Muscle of arm (tissue), 1 donor: ENCODE measurements at regions not wholly inside any gene's neighbourhood (a gene's known extent, or its start where the extent isn't known, plus 50 kb on each side); places are given as distances from the start of the nearest gene placed in this dataset.
"Not testable (repeated sequence)": the region's sequence is repeated elsewhere in the genome, so short reads cannot be mapped to it uniquely, and the experiment has no call there.

Source experiments
- DNase-seq: peaks from one replicate; pipeline ENCODE4 v3.0.0-alpha.2; 2013

DNA sequence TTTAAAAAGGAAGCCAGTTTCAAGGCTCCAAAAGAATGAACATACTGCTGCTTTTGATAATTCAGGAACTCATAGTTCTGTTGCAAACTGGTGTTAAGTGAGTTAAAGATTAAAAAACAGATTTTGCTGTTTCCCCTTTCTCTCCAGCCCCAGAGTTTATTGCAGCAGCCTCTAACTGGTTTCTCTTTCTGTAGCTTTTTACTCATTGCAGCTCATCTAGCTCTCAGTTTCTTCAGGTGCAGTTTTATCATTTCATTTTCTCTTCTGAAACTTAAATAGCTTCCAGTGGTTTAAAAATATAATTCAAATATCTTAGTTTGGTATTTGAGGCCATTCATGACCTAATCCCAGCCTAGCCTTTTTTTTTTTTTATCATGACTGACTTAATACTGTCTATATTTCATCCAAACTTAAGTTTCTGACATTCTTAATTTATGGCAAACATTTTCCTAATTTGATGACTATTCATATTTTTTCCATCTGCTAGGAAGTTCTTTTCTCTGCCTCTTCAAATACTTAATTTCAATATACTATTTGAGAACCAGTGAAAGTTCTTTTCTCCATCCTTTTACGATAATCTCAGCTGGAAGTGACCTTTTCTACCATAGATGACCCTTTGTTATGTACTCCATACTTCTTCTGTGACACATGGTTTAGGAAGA, 252.7 kb upstream of the GRIA1 start:
- no peak for DNase-seq

DNA sequence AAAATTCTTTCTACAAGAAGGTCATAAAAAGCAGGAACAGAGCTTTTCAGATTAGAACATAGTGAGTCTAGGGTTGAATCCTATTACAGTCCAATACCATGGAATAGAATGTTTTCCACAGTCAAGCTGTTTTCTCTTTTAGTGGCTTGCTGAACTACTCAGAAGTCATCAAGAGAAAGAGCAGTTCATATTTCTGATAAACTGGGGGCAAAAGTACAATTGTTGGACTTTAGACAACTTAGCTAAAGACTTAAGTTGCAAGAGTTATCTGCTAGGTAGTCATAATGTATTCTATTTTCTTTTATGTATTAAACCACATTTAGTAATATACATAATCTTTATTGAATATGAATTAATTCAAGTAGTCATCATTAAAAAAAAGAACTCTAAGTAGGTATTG, 233.1 kb upstream of the GRIA1 start:
- no peak for DNase-seq

DNA sequence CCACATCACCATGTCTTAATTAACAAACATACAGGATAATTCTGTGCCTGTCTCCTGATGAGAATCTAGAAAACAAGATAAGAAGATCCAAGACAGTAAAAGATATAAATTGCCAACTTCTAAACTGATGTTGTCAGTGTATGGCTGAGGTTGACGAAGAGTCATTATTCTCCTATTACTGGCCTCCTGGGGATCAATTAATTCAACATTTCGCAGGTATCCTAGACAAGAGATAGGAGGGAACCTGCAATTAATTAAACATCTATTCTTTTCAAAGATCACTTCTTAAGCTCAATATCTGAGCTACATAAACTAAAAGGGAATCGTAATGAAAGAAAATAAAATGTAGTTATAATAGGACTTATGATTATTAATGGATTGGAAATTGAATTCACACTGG, 232.0 kb upstream of the GRIA1 start:
- DNase-seq, result no peak

DNA sequence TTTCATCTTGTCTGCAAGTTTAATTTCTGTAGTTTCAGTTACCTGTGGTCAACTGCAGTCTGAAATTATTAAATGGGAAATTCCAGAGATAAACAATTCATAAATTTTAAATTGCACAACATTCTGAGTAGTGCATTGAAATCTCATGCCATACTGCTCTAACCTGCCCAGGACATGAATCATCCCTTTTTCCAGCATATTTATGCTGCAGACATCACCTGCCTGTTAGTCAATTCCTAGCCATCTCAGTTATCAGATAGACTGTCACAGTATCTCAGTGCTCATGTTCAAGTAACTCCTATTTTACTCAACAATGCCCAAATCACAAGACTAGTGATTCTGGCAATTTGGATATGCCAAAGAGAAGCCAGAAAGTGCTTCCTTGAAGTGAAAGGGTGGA, 223.0 kb upstream of the GRIA1 start:
- no peak for DNase-seq

DNA sequence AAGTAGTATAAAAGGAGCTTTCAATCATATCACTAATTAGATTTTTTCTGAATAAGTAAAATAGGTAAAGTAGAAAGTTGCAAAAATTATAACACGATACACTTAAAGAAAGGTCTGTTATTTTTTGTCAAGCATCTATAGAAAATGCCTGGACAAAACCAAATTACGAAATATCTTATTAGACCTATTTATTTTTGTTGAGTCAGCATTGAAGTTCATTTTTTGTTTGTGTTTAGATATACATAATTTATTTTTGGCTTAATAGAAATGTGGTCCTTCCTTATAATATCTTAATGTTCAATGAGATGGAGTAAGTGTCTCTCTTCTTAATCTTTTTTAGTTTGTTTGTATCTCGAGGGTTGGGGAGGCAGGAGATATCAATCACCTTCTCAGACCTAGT, 214.8 kb upstream of the GRIA1 start:
- DNase-seq, result no peak

DNA sequence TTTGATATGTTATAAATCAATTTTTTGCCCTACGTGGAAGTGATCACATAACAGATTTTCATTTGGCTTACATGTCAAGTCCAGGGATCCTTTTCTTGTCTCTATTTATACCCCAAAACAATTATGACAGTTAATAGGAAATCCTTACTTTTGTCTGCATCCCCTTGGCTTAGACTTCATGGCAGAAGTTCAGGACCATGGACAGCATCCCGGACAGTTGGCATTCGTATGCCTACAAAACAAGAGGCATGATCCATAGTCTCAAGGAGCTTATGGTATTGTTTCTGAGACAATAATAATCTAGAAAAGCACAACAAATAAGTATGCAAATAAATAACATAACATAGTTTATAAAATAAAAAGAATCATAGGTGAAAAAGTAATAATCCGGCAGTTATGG, 214.3 kb upstream of the GRIA1 start:
- peak; percentile 33 for DNase-seq

DNA sequence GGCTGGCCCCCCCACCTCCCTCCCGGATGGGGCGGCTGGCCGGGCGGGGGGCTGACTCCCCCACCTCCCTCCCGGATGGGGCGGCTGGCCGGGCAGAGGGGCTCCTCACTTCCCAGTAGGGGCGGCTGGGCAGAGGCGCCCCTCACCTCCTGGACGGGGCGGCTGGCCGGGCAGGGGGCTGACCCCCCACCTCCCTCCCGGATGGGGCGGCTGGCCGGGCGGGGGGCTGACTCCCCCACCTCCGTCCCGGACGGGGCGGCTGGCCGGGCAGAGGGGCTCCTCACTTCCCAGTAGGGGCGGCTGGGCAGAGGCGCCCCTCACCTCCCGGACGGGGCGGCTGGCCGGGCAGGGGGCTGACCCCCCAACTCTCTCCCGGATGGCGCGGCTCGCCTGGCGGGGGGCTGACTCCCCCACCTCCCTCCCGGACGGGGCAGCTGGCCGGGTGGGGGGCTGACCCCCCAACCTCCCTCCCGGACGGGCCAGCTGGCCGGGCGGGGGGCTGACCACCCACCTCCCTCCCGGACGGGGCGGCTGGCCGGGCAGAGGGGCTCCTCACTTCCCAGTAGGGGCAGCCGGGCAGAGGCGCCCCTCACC, 194.1 kb upstream of the GRIA1 start:
- DNase-seq, result not testable (repeated sequence)

DNA sequence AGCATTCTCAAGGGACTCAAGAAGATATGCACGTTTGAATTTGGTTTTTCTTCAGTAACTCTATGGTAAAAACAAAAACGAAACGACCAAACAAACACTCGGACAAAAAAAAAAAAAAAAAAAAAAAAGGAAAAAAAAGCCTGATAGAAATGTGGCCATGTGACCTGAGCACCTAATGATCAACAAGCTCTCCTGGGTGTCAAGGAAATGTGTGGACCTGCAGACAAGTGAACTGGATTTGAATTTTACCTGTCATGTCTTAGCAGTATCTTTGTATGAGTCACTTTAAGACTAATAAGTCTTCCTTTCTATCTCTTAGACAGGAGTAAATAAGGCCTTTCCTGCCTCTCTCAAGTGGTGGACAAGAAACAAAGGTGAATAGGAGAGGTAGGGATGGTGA, 190.6 kb upstream of the GRIA1 start:
- no peak for DNase-seq

DNA sequence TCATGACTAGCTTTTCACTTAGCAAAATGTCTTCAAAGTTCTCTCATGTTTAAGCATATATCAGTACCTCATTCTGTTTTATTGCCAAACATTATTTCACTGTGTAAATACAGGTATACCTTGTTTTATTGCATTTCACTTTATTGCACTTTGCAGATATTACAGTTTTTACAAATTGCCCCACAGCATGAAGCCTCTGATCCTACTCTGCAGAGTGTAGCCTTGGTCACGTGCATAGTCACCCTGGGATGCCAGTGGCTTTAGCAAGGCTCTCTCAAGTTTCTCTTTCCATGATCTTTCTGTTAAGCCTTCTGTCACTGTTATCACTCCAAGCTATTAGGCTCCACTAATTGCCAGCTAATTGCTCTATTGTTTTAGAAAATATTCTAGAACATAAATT, 182.2 kb upstream of the GRIA1 start:
- no peak for DNase-seq

DNA sequence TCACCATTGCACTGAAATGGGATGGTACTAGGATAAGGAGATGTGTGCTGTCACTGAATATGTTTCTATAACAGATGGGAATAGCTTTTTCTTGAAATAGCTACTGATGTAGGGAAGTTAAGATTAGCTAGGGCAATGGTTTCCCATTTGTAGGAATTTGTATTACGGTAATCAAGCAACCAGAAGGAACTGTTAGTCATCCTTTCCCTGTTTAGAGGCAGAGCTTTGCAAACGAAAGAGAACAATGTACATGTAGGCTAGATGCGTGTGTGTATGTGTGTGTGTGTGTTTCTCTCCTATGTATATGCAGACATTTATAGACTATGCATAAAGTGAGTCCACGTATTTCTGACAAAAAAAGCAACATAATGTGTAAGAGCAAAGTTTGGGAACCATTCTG, 171.9 kb upstream of the GRIA1 start:
- no peak for DNase-seq

DNA sequence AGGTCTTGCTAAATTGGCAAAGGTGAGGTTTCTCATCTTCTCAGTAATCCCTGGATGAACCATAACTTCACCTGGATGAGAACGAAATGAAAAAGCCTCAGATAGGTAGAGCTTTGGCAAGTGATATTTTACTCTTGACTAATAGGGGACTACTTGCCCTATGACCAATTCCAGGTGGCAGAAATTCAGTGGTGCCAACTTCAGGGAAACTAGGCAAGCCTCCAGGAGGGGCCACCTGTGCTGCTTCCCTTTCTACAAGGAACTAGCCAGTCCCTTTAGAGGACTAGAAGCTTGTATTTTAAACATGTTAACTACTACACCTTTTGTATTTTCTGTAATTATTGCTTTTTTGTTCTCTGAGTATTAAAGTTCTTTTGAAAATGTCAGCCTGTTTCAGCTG, 169.0 kb upstream of the GRIA1 start:
- DNase-seq, result no peak

DNA sequence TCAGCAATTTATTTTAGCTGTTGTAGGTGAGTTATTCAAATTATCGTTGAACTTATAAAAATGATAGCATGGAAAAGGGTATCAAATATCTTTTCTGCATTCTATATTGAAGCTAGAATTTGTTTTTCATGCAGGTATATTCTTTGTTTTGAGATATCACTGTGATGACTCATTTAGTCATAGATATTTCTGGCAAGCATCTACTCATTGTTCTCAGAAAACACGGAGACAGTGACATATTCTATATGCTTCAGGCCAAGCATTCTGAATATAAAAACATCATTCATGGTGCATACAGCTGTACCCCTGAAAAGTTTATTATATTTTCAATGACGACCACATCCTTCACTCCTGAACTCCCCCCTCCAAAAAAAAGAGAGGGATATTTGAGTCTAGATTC, 150.3 kb upstream of the GRIA1 start:
- DNase-seq, result no peak

DNA sequence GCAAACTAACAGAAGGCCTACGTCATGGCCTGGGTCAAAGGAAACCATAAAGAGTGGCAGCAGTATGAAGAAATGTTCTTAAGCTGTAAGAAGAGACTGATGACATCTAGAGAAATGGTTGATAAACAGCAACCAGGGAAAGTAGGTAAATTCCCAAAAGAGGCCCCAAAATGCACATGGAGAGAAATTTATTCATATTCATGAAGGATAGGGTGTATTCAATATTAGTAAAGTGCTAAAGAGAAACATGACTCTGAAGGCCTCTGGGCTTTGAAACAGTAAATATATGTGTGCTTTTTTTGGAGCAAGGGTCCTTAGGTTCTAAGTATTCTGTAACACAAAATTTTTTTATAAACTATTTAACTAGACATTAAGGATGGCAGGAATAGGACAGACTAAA, 149.7 kb upstream of the GRIA1 start:
- DNase-seq, result no peak

DNA sequence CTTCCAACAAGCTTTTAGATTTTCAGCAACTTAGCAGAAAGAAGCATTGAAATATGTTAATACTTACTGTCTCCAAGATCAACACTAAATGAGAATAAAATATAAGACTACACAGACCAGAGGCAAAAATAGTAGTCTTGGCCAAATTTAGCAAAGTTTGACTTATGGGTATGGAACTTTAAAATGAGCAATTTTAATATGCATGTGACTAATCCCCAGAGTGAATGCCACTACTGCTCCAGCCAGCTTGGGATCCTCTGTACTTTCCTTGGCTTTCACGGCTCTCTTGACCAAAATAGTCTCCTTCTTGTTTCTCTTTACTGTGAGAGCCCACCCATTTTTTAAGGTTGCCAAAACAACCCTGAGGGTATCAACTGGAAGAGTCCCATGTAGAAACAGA, 148.0 kb upstream of the GRIA1 start:
- no peak for DNase-seq

DNA sequence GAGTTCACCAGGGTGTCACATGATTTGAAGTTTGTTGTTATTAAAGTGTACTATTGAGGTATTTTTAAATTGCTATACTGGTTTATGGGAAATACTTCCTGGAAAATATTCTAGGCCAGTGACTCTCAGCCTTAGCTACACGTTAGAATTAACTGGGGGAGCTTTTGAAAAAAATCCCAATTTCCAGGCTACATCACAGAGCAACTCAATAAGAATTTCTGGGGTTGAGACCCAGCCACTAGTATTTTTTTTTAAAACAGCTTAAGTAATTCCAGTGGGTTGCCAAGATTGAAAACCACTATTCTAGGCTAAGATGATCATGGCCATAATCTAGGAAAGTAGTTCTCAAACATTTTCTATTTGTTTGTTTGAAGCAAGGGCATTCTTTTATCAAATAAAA, 142.9 kb upstream of the GRIA1 start:
- DNase-seq, result no peak

DNA sequence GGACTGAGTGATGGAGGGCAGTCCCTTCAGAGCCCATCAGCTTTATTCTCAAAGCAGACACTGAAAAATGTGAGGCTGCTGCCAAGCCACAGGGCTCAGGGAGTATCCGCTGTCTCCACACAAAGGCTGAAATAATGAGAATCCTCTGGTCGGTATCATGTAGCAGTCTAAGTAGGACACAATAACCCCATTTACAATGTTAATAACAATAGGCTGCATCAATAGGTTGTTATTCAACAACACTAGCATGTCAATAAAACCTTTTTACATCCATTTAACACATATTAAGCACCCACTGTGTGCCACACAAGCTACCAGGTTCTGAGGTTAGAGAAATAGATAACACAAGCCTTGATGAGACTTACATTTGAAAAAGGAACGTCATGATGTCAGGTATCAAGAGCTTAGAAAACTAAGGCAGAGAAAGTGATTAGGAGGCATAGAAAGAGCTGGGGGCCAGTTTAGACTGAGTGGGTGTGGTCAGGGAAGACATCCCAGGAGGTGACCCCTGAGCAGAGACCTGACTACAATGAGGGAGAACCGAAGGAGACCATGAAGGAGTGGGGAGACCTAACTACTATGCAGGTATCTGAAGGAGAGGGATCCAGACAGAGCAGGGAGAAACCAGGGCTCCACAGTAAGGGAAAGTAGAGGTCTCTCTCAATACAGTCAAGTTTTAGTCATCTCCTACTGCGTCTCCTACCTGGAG, 140.1 kb upstream of the GRIA1 start:
- DNase-seq, result no peak

DNA sequence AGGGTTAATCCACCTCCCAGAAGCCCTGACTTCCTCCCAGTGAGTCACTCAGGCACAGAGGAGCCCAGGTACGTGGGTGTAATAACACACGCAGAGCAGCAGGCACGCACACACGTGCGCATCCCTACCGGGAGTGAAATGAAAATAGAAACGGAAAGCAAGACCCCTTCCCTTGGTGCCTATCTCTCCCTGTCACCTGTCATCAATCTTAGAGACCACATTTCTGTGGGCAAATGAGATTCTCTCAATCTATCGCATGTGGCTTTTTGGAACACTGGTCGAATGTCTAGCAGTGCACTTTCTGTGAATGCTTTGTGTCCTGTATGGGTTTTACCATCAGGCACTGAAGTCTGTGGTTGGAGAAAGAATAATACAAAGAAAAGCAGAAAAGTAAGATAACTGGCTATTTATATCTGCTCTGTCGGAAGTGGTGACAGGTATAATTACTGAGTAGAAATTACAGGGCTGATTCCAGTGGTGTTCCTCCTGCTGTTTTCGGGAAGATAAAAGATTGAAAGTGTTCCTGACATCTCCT, 137.7 kb upstream of the GRIA1 start:
- no peak for DNase-seq

DNA sequence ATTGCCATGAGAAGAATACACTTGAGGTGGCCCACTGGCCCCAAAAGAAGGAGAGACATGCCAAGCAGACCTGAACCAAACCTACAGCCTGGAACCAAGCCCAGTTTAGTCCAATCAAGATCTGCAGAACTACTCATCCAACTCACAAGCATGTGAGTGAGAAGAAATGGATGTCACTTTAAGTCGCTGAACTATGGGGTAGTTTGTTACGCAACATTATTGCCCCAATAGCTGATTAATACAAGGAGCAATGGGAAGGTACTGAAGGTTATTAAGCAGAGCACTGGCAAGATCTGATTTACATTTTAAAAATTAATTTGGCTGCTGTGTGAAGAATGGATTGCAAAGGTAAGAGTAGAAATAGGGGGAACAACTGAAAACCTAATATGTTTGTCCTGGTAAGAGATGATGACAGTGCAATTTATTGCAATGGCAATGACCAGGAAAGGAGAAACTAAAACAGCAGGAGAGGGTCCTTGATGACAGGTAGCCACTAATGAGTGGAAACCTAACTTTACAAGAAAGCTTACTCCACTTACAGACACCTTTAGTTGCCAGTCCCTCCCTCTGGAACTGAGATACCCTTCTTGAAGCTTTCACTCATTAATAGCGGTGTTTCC, 132.9 kb upstream of the GRIA1 start:
- DNase-seq, result no peak

DNA sequence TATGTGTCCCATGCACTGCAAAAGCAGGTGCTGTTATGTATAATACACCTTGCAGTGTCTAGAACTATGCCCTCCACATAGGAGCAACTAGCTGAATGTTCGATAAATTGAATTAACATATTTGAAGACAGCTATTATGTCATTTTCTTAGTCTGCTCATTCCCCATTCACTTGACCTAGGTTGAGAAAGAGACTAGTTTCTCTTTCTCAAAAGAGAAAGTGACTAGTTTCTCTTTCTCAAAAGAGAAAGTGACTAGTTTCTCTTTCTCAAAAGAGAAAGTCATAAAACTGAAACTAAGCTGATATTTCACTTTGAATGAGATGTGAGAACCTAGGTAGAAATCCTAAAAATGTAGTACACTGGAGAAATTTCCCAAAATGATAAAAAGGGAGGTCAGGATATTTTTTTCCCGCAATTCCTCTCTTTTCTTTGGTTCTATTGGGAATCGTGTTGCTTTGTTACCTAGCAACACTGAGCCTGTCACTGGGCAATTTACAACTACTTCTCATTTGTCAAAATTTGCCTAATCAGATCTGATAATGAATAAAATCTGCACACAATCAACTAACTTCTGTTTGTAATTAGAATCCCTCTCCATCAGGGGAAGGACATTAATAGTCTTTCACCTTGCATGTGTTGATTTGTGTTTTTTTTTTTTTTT, 132.0 kb upstream of the GRIA1 start:
- no peak for DNase-seq

DNA sequence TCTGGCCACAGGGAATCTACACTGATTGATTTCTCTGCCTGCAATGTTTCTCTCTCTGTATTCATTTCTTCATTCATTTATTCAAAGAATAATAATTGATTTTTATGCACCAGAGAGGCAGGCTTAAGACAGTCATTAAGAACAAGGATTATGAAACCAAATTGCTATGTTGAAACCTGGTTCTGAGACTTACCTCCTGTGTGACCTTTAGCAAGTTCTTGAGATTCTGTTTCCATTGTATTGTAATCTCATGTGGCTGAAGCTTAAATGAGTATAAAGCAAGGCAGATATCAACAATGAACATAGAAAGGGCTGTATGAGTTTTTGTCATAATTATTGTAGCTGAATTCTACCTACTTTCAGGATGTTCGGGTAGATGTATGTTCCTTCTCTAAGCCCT, 129.6 kb upstream of the GRIA1 start:
- no peak for DNase-seq

DNA sequence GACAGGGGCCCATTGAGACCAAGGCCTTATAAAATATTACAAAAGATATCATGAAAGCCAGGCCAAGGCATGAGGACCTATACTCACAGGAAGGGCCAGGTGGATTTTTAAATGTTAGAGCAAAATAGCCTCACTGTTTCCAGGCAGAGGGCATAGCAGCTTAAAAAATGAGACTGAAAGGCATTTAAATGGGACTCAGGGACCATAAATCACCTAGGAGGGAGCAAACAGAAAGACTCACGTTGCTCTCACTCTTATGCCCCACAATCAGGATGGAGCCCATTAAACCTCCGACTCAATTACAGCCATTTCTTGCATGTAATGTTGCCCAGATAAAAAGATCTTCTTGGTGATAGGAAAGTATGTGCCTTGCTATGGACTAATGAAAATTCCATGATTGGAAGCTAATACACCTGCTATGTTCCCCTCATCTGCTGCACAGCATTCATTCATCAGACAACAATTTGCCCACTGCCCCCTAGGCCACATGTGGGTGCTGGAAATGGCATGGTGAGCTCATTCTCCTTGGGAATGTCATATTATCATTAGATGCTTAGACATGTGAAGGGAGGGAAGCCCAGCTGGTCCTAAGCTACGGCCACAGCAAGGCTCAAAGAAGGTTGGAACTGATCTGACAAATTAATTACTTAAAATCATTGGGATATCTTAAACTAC, 128.6 kb upstream of the GRIA1 start:
- DNase-seq, result no peak

DNA sequence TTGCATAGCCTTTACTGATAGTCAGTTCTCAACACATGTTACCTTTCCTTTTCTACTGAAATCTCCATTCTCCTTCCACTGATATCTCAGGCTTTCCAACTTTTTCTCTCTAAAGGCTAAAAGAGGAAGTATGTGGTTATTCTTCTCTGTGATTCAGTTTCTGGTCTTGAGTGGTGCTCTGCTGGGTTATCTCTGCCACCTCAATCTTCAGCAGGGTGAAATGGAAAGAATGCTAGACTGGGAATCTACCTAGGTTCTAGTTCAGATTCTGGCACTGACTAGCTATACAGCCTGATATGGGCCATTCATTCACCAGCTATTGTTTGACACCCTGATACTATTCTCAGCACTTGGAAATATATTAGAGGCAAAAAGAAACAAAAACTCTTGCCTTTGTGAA, 124.9 kb upstream of the GRIA1 start:
- no peak for DNase-seq
